HG02642 (cell line): ENCODE measurements at regions not wholly inside any gene's neighbourhood (a gene's known extent, or its start where the extent isn't known, plus 50 kb on each side); places are given as distances from the start of the nearest gene placed in this dataset.
"Not testable (repeated sequence)": the region's sequence is repeated elsewhere in the genome, so short reads cannot be mapped to it uniquely, and the experiment has no call there.

Source experiments
- ATAC-seq: cut with Tn5 transposase; IDR thresholded peaks from one replicate; pipeline ENCODE4 v1.9.1; 2021; ENCODE audit warnings: mild to moderate bottlenecking; ENCODE audit not compliant: unreplicated experiment, poor library complexity

GRCh38 chr9:111276431-111277128, 53.4 kb downstream of the OR2K2 start:
- no peak for ATAC-seq

- ATAC-seq: no peak
Measured at GRCh38 chr9:111274737-111275136, 55.3 kb downstream of the OR2K2 start.

- ATAC-seq: no peak
Measured at GRCh38 chr9:111272581-111272980, 57.4 kb downstream of the OR2K2 start.

- no peak for ATAC-seq
Measured at GRCh38 chr9:111271481-111272080, 58.4 kb downstream of the OR2K2 start.

GRCh38 chr9:111271047-111271446, 59.0 kb downstream of the OR2K2 start:
- no peak for ATAC-seq

- ATAC-seq: not testable (repeated sequence)
Measured at GRCh38 chr9:111266024-111266423, 64.0 kb downstream of the OR2K2 start.

GRCh38 chr9:111263116-111263515, 66.9 kb downstream of the OR2K2 start:
- ATAC-seq: no peak

GRCh38 chr9:111258875-111259271, 71.2 kb downstream of the OR2K2 start:
- no peak for ATAC-seq

GRCh38 chr9:111258209-111258874, 71.7 kb downstream of the OR2K2 start:
- ATAC-seq: no peak

GRCh38 chr9:111253742-111254437, 76.1 kb downstream of the OR2K2 start:
- ATAC-seq: no peak

GRCh38 chr9:111250875-111251842, 78.9 kb downstream of the OR2K2 start:
- no peak for ATAC-seq

- no peak for ATAC-seq
Measured at GRCh38 chr9:111237447-111237846, 92.6 kb downstream of the OR2K2 start.

- ATAC-seq: no peak
Measured at GRCh38 chr9:111236332-111236731, 93.7 kb downstream of the OR2K2 start.

- no peak for ATAC-seq
Measured at GRCh38 chr9:111233963-111234362, 96.1 kb downstream of the OR2K2 start.

GRCh38 chr9:111232997-111233790, 96.8 kb downstream of the OR2K2 start:
- no peak for ATAC-seq

GRCh38 chr9:111231801-111232580, 98.0 kb downstream of the OR2K2 start:
- ATAC-seq: no peak

- no peak for ATAC-seq
Measured at GRCh38 chr9:111222757-111223156, 107.3 kb downstream of the OR2K2 start.

GRCh38 chr9:111212874-111213273, 117.2 kb downstream of the OR2K2 start:
- ATAC-seq: no peak
